HFFc6 (cell line): ENCODE measurements at regions not wholly inside any gene's neighbourhood (a gene's known extent, or its start where the extent isn't known, plus 50 kb on each side); places are given as distances from the start of the nearest gene placed in this dataset.

Experiments used
- DNase-seq: peaks from one replicate; pipeline ENCODE4 v3.0.0-alpha.2; 2018
- H3K27ac Mint-ChIP-seq: 2 replicates; pipeline ENCODE4 v1.8.0; 2020; ENCODE audit warnings: mild to moderate bottlenecking, mixed read lengths
- H3K27me3 Mint-ChIP-seq: 2 replicates; pipeline ENCODE4 v1.8.0; 2021; ENCODE audit warnings: mild to moderate bottlenecking, moderate library complexity, mixed read lengths; ENCODE audit not compliant: insufficient read depth
- H3K36me3 Mint-ChIP-seq: 2 replicates; pipeline ENCODE4 v1.8.0; 2021; ENCODE audit warnings: low read depth, mixed read lengths
- H3K4me1 Mint-ChIP-seq: 2 replicates; pipeline ENCODE4 v1.8.0; 2020; ENCODE audit warnings: low read depth, mixed read lengths
- H3K4me3 Mint-ChIP-seq: 2 replicates; pipeline ENCODE4 v1.8.0; 2020; ENCODE audit warnings: mild to moderate bottlenecking, moderate library complexity, mixed read lengths
- H3K9me3 Mint-ChIP-seq: 2 replicates; pipeline ENCODE4 v1.8.0; 2020; ENCODE audit warnings: mild to moderate bottlenecking, mixed read lengths
- TF ChIP-seq, protein P1 (sequence below): fragments of 200-600 bp; sonication (generic); IDR thresholded peaks from 2 replicates; pipeline ENCODE4 v1.5.0; 2021; ENCODE audit warnings: antibody characterized with exemption, mild to moderate bottlenecking

DNA sequence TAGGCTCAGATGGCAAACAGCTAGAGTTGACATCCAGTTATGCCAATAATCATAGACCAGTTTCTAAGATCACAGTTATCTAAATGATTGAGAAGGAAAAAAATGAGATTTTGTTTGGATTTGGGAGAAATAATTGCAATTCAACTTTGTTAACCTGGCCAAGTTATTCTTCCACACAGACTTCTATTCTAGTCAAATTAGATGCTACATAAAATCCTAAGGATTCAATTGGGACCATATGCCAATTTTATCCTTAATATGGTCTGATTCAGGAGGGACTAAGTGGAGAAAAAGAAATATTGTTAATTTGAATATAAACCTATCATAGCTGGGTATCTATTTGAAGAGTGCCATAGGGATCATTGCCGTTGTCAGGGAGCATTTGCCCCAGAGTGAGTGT, 178.3 kb upstream of the SLC7A11 start:
- DNase-seq = no peak
- no peaks in the 10 kb centered on the region for H3K9me3 Mint-ChIP-seq
- TF ChIP-seq, protein P1, sequence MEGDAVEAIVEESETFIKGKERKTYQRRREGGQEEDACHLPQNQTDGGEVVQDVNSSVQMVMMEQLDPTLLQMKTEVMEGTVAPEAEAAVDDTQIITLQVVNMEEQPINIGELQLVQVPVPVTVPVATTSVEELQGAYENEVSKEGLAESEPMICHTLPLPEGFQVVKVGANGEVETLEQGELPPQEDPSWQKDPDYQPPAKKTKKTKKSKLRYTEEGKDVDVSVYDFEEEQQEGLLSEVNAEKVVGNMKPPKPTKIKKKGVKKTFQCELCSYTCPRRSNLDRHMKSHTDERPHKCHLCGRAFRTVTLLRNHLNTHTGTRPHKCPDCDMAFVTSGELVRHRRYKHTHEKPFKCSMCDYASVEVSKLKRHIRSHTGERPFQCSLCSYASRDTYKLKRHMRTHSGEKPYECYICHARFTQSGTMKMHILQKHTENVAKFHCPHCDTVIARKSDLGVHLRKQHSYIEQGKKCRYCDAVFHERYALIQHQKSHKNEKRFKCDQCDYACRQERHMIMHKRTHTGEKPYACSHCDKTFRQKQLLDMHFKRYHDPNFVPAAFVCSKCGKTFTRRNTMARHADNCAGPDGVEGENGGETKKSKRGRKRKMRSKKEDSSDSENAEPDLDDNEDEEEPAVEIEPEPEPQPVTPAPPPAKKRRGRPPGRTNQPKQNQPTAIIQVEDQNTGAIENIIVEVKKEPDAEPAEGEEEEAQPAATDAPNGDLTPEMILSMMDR = no peak

DNA sequence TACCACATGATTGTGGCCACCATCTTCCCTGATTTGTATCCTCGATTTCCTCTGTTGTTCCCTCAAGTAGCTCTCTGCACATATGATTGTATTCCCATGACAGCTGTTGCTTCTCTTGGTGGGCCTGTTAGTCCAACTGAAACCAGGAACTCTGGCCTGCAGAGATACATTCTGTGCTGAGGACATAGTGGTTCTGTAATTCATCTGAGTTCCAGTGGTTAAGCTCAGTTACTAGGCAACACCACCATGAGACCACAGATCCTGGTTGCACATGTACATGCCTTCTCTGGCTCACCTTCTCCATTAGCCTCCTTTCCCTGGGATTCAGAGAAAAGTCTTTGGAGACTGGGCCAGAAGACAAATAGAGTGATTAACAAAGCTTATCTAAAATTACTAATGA, 172.1 kb upstream of the SLC7A11 start:
- Mint-ChIP-seq H3K9me3 (no peaks in the 10 kb centered on the region), H3K27ac (no peak overlapping the region), H3K27me3 (no peaks in the 10 kb centered on the region; the same call in 1 of the 2 replicates), H3K4me1 (no peaks in the 10 kb centered on the region), H3K4me3 (no peak overlapping the region), H3K36me3 (no peaks in the 10 kb centered on the region)
- DNase-seq = no peak
- TF ChIP-seq, protein P1 = no peak

More for the DNA sequence above, 178.3 kb upstream of the SLC7A11 start:
- H3K27me3 Mint-ChIP-seq = no peaks in the 10 kb centered on the region
- no peak overlapping the region for H3K4me3 Mint-ChIP-seq
- no peaks in the 10 kb centered on the region for H3K4me1 Mint-ChIP-seq
- no peak overlapping the region for H3K27ac Mint-ChIP-seq
- H3K36me3 Mint-ChIP-seq = no peaks in the 10 kb centered on the region

DNA sequence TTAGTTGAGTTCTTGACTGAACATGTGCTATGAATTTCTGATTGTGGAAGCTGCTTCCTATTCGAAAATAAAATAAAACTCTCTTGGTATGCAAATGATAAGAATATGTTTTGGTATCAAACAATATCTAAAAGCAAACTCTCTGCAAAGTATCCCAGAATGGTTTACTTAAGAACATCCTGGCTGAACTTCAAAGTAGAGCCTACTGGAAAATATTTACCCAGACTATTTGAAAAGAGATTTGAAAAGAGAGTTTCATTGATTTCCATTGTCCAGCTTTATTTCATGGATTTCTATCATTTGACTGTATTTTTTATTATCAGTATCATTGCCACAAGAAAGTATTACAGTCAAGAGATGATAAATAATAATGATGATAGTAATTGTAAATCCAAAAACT, 171.1 kb upstream of the SLC7A11 start:
- Mint-ChIP-seq H3K4me1 (no peaks in the 10 kb centered on the region), H3K27ac (no peak overlapping the region), H3K36me3 (no peaks in the 10 kb centered on the region), H3K27me3 (no peaks in the 10 kb centered on the region; the same call in 1 of the 2 replicates), H3K4me3 (no peak overlapping the region), H3K9me3 (no peaks in the 10 kb centered on the region)
- no peak for DNase-seq
- TF ChIP-seq, protein P1 = no peak

DNA sequence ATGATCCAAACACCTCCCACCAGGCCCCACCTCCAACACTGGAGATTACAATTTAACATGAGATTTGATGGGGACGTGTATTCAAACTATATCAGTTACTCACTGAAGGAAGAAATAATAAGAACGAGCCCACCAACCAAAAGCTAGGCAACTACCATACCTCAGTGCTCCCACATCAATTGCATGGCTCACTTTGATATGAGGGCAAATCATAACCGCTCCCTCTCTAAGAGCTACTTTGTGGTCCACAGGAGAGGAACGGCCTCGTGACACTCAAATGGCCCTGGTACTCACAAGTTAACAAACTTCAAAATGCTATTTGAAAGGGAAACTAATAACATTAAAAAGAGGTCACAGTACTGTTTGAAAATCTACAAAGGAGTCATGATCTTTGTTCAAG, 170.7 kb upstream of the SLC7A11 start:
- Mint-ChIP-seq H3K27ac (no peak overlapping the region), H3K27me3 (no peaks in the 10 kb centered on the region; the same call in 1 of the 2 replicates), H3K4me1 (no peaks in the 10 kb centered on the region), H3K4me3 (no peak overlapping the region), H3K36me3 (no peaks in the 10 kb centered on the region), H3K9me3 (no peaks in the 10 kb centered on the region)
- TF ChIP-seq, protein P1 = no peak
- no peak for DNase-seq

DNA sequence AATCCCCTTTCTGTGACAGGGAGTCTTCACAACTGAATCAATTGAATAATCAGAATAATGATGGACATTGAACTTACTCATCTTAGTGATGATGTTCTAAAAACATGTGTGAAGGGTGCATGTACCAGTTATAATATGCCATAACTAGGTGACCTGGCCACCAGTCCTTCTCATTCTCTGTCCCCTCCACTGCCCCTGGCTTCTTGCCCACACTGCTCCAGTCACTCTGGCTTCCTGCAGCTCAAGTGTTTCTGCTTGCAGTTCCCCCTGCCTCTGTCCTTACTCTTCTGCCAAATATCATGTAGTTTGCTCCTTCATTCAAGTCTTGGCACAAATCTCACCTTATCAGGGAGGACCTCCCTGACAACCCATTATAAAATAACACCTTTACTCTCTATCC, 168.1 kb upstream of the SLC7A11 start:
- Mint-ChIP-seq H3K4me1 (peaks cover 21% of the 10 kb centered on the region), H3K27ac (no peak overlapping the region), H3K9me3 (no peaks in the 10 kb centered on the region), H3K4me3 (no peak overlapping the region), H3K27me3 (no peaks in the 10 kb centered on the region; the same call in 1 of the 2 replicates), H3K36me3 (no peaks in the 10 kb centered on the region)
- DNase-seq = no peak
- TF ChIP-seq, protein P1 = no peak

DNA sequence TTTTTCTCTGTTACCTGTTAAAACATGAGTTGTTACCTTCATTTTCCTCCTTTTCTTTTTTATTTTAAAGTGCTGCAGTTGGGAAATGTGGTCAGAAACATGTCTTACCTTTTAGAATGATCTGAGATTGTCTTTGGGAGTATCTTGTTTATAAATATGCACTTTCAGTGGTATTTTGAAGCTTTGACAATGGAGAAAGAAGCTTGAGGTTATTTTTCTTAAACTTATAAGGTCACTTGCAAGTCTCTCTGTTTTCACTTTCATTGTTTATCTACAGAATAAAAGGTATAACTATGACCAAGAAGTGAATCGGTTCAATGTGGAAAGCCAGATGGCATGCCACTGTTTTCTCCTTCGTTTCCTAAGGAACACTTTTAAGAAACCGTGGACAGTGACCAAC, 167.5 kb upstream of the SLC7A11 start:
- H3K27ac Mint-ChIP-seq = no peak overlapping the region
- H3K4me1 Mint-ChIP-seq = peaks cover 27% of the 10 kb centered on the region
- no peaks in the 10 kb centered on the region; the same call in 1 of the 2 replicates for H3K27me3 Mint-ChIP-seq
- H3K36me3 Mint-ChIP-seq = no peaks in the 10 kb centered on the region
- TF ChIP-seq, protein P1 = no peak
- H3K9me3 Mint-ChIP-seq = no peaks in the 10 kb centered on the region
- no peak for DNase-seq
- H3K4me3 Mint-ChIP-seq = no peak overlapping the region
